HG03558 (cell line): ENCODE measurements at regions not wholly inside any gene's neighbourhood (a gene's known extent, or its start where the extent isn't known, plus 50 kb on each side); places are given as distances from the start of the nearest gene placed in this dataset.
"Not testable (repeated sequence)": the region's sequence is repeated elsewhere in the genome, so short reads cannot be mapped to it uniquely, and the experiment has no call there.

Experiments
- ATAC-seq: cut with Tn5 transposase; IDR thresholded peaks from one replicate; pipeline ENCODE4 v1.9.1; 2021; ENCODE audit warnings: moderate number of reproducible peaks; ENCODE audit not compliant: unreplicated experiment; ENCODE audit errors: extremely low read depth

GRCh38 chr13:81990652-81991051 is 1649.7 kb upstream of the SPRY2 start:
- no peak for ATAC-seq

- no peak for ATAC-seq
These were observed 1647.6 kb upstream of the SPRY2 start for GRCh38 chr13:81988567-81988966.

- no peak for ATAC-seq
These were observed 1646.9 kb upstream of the SPRY2 start for GRCh38 chr13:81987677-81988357.

- no peak for ATAC-seq
These were observed 1646.2 kb upstream of the SPRY2 start for GRCh38 chr13:81987159-81987558.

GRCh38 chr13:81986308-81986707 is 1645.4 kb upstream of the SPRY2 start:
- ATAC-seq = no peak

- ATAC-seq = no peak
These were observed 1616.2 kb upstream of the SPRY2 start for GRCh38 chr13:81957121-81957520.

GRCh38 chr13:81929988-81930387 is 1589.1 kb upstream of the SPRY2 start:
- no peak for ATAC-seq

- no peak for ATAC-seq
These were observed 1586.4 kb upstream of the SPRY2 start for GRCh38 chr13:81927347-81927746.

GRCh38 chr13:81917810-81918209 is 1576.9 kb upstream of the SPRY2 start:
- no peak for ATAC-seq

GRCh38 chr13:81916461-81916860 is 1575.5 kb upstream of the SPRY2 start:
- ATAC-seq = no peak

GRCh38 chr13:81907787-81908372 is 1567.0 kb upstream of the SPRY2 start:
- no peak for ATAC-seq

- no peak for ATAC-seq
These were observed 1547.9 kb upstream of the SPRY2 start for GRCh38 chr13:81888855-81889254.

GRCh38 chr13:81874681-81875661 is 1534.0 kb upstream of the SPRY2 start:
- no peak for ATAC-seq

- no peak for ATAC-seq
These were observed 1533.3 kb upstream of the SPRY2 start for GRCh38 chr13:81874253-81874652.

GRCh38 chr13:81872581-81872980 is 1531.7 kb upstream of the SPRY2 start:
- no peak for ATAC-seq

GRCh38 chr13:81871751-81872325 is 1530.9 kb upstream of the SPRY2 start:
- not testable (repeated sequence) for ATAC-seq

- ATAC-seq = no peak
These were observed 1507.4 kb upstream of the SPRY2 start for GRCh38 chr13:81848291-81848690.

GRCh38 chr13:81846771-81847170 is 1505.8 kb upstream of the SPRY2 start:
- ATAC-seq = no peak

GRCh38 chr13:81821259-81821658 is 1480.3 kb upstream of the SPRY2 start:
- ATAC-seq = no peak

GRCh38 chr13:81800433-81800832 is 1459.5 kb upstream of the SPRY2 start:
- no peak for ATAC-seq

GRCh38 chr13:81795710-81796109 is 1454.8 kb upstream of the SPRY2 start:
- no peak for ATAC-seq
